ENCODE measurements at regions not wholly inside any gene's neighbourhood (a gene's known extent, or its start where the extent isn't known, plus 50 kb on each side); places are given as distances from the start of the nearest gene placed in this dataset.

GRCh38 chr15:95848126-95848525, 482.4 kb upstream of the NR2F2 start:
- no peaks in the 10 kb centered on the region for H3K27me3 ChIP-seq (ENCODE audit: insufficient read depth, low read length)

GRCh38 chr15:95850837-95851236, 479.7 kb upstream of the NR2F2 start:
- H3K4me1 ChIP-seq (ENCODE audit: insufficient read depth, low read length, severe bottlenecking) = no peaks in the 10 kb centered on the region
- H3K4me2 ChIP-seq (ENCODE audit: low read length) = no peak overlapping the region
- H3K27ac ChIP-seq (ENCODE audit: low read depth, low read length, poor library complexity, severe bottlenecking) = no peak overlapping the region
- no peaks in the 10 kb centered on the region for H3K36me3 ChIP-seq (ENCODE audit: insufficient read depth, low read length)
- H3F3A ChIP-seq (ENCODE audit: insufficient read depth, low read length) = no peaks in the 10 kb centered on the region
- H2AFZ ChIP-seq (ENCODE audit: low read length) = no peak overlapping the region
- TF ChIP-seq CTCF (IDR thresholded peaks at IDR 0.05; ENCODE audit: low read length) (peak; percentile 52), EZH2 (IDR thresholded peaks at IDR 0.05; ENCODE audit: borderline replicate concordance, low read length) (no peak)
- H3K4me3 ChIP-seq (ENCODE audit: low read depth, low read length, poor library complexity, severe bottlenecking) = no peak overlapping the region
- H3K79me2 ChIP-seq (ENCODE audit: insufficient read depth, low read length) = no peaks in the 10 kb centered on the region
- H4K20me1 ChIP-seq (ENCODE audit: insufficient read depth, low read length) = no peaks in the 10 kb centered on the region
- H3K9me3 ChIP-seq (ENCODE audit: low read length) = no peaks in the 10 kb centered on the region
- H3K9ac ChIP-seq (ENCODE audit: low read length) = no peak overlapping the region
- no peaks in the 10 kb centered on the region for H3K27me3 ChIP-seq (ENCODE audit: insufficient read depth, low read length)
- H3K9me2 ChIP-seq (ENCODE audit: low read depth, low read length) = no peaks in the 10 kb centered on the region

More at GRCh38 chr15:95848126-95848525, 482.4 kb upstream of the NR2F2 start:
- Histone ChIP-seq H2AFZ (ENCODE audit: low read length) (no peak overlapping the region), H3F3A (ENCODE audit: insufficient read depth, low read length) (no peaks in the 10 kb centered on the region), H3K4me1 (ENCODE audit: insufficient read depth, low read length, severe bottlenecking) (no peaks in the 10 kb centered on the region), H4K20me1 (ENCODE audit: insufficient read depth, low read length) (no peaks in the 10 kb centered on the region), H3K79me2 (ENCODE audit: insufficient read depth, low read length) (no peaks in the 10 kb centered on the region), H3K9ac (ENCODE audit: low read length) (no peak overlapping the region), H3K4me3 (ENCODE audit: low read depth, low read length, poor library complexity, severe bottlenecking) (no peak overlapping the region), H3K9me3 (ENCODE audit: low read length) (no peaks in the 10 kb centered on the region), H3K9me2 (ENCODE audit: low read depth, low read length) (no peaks in the 10 kb centered on the region), H3K36me3 (ENCODE audit: insufficient read depth, low read length) (no peaks in the 10 kb centered on the region), H3K27ac (ENCODE audit: low read depth, low read length, poor library complexity, severe bottlenecking) (no peak overlapping the region), H3K4me2 (ENCODE audit: low read length) (no peak overlapping the region)
- TF ChIP-seq EZH2 (IDR thresholded peaks at IDR 0.05; ENCODE audit: borderline replicate concordance, low read length) (no peak), CTCF (IDR thresholded peaks at IDR 0.05; ENCODE audit: low read length) (no peak)

DNA sequence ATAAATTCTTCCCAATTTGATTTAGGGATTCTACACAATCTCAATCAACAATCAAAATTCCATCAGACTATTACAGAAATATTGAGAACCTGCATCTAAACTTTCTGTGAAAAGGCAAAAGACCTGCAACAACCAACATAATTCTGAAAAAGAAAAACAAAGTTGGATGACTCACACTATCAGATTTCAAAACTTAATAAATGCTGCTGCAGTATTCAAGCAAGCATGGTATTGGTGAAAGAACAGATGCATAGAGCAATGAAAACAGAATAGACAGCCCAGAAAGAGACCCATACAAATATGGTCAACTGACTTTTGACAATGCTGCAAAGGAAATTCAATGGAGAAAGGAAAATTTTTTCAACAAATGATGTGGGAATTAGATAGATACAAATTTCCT, 477.1 kb upstream of the NR2F2 start:
- Histone ChIP-seq H4K20me1 (ENCODE audit: insufficient read depth, low read length) (no peaks in the 10 kb centered on the region), H2AFZ (ENCODE audit: low read length) (no peak overlapping the region), H3K4me2 (ENCODE audit: low read length) (no peak overlapping the region), H3K9me2 (ENCODE audit: low read depth, low read length) (no peaks in the 10 kb centered on the region), H3K4me1 (ENCODE audit: insufficient read depth, low read length, severe bottlenecking) (no peaks in the 10 kb centered on the region), H3F3A (ENCODE audit: insufficient read depth, low read length) (no peaks in the 10 kb centered on the region), H3K4me3 (ENCODE audit: low read depth, low read length, poor library complexity, severe bottlenecking) (no peak overlapping the region), H3K27me3 (ENCODE audit: insufficient read depth, low read length) (no peaks in the 10 kb centered on the region), H3K79me2 (ENCODE audit: insufficient read depth, low read length) (no peaks in the 10 kb centered on the region), H3K27ac (ENCODE audit: low read depth, low read length, poor library complexity, severe bottlenecking) (no peak overlapping the region), H3K9ac (ENCODE audit: low read length) (no peak overlapping the region), H3K9me3 (ENCODE audit: low read length) (no peaks in the 10 kb centered on the region), H3K36me3 (ENCODE audit: insufficient read depth, low read length) (no peaks in the 10 kb centered on the region)
- TF ChIP-seq CTCF (IDR thresholded peaks at IDR 0.05; ENCODE audit: low read length) (no peak), EZH2 (IDR thresholded peaks at IDR 0.05; ENCODE audit: borderline replicate concordance, low read length) (no peak)
